NOMO-1 treated with dmso at 0.1 percent for 144 hours (cell line): ENCODE measurements at regions not wholly inside any gene's neighbourhood (a gene's known extent, or its start where the extent isn't known, plus 50 kb on each side); places are given as distances from the start of the nearest gene placed in this dataset.

ENCODE experiments used
- DNase-seq: peaks from one replicate; lab custom pipeline; 2025; ENCODE audit not compliant: unreplicated experiment; lab: John Stamatoyannopoulos, UW

- DNase-seq = no peak
Observed at GRCh38 chr11:79959318-79959717, 518.5 kb upstream of the TENM4 start.

- DNase-seq = no peak
Observed at GRCh38 chr11:79957702-79958101, 516.9 kb upstream of the TENM4 start.

GRCh38 chr11:79956061-79956460 lies 515.2 kb upstream of the TENM4 start:
- DNase-seq = no peak

GRCh38 chr11:79953629-79954028 lies 512.8 kb upstream of the TENM4 start:
- no peak for DNase-seq

GRCh38 chr11:79950741-79951140 lies 509.9 kb upstream of the TENM4 start:
- DNase-seq = no peak

GRCh38 chr11:79950172-79950571 lies 509.3 kb upstream of the TENM4 start:
- DNase-seq = no peak

GRCh38 chr11:79949574-79949973 lies 508.7 kb upstream of the TENM4 start:
- no peak for DNase-seq

- no peak for DNase-seq
Observed at GRCh38 chr11:79942646-79943045, 501.8 kb upstream of the TENM4 start.

- no peak for DNase-seq
Observed at GRCh38 chr11:79942090-79942489, 501.3 kb upstream of the TENM4 start.

- no peak for DNase-seq
Observed at GRCh38 chr11:79940974-79941735, 500.3 kb upstream of the TENM4 start.

GRCh38 chr11:79940165-79940564 lies 499.3 kb upstream of the TENM4 start:
- DNase-seq = no peak

- no peak for DNase-seq
Observed at GRCh38 chr11:79939111-79939510, 498.3 kb upstream of the TENM4 start.

GRCh38 chr11:79937676-79938334 lies 497.0 kb upstream of the TENM4 start:
- DNase-seq = no peak

GRCh38 chr11:79932612-79933011 lies 491.8 kb upstream of the TENM4 start:
- no peak for DNase-seq

GRCh38 chr11:79931692-79932091 lies 490.9 kb upstream of the TENM4 start:
- DNase-seq = no peak

GRCh38 chr11:79926707-79927106 lies 485.9 kb upstream of the TENM4 start:
- DNase-seq = no peak

- DNase-seq = no peak
Observed at GRCh38 chr11:79925570-79925969, 484.7 kb upstream of the TENM4 start.

- DNase-seq = no peak
Observed at GRCh38 chr11:79922641-79923040, 481.8 kb upstream of the TENM4 start.

- no peak for DNase-seq
Observed at GRCh38 chr11:79920480-79920879, 479.6 kb upstream of the TENM4 start.

- DNase-seq = no peak
Observed at GRCh38 chr11:79919350-79919749, 478.5 kb upstream of the TENM4 start.

GRCh38 chr11:79918846-79919245 lies 478.0 kb upstream of the TENM4 start:
- DNase-seq = no peak

GRCh38 chr11:79906164-79906563 lies 465.3 kb upstream of the TENM4 start:
- no peak for DNase-seq

GRCh38 chr11:79902493-79902892 lies 461.7 kb upstream of the TENM4 start:
- DNase-seq = no peak
